ENCODE measurements at regions not wholly inside any gene's neighbourhood (a gene's known extent, or its start where the extent isn't known, plus 50 kb on each side); places are given as distances from the start of the nearest gene placed in this dataset.

GRCh38 chr2:129281791-129282530 is 697.5 kb upstream of the RAB6C start:
- no peak overlapping the region for H3K4me3 ChIP-seq (replicated peaks in 1 of 2; ENCODE audit: low read depth in 2 of 2, low read length in 2 of 2)
- DNase-seq (ENCODE audit: low read depth in 2 of 2): no peak
- TF ChIP-seq CTCF (IDR thresholded peaks at IDR 0.05; ENCODE audit: low read depth, low read length): no peak

GRCh38 chr2:129285012-129285411 is 694.5 kb upstream of the RAB6C start:
- H3K4me3 ChIP-seq (replicated peaks in 1 of 2; ENCODE audit: low read depth in 2 of 2, low read length in 2 of 2): no peak overlapping the region
- TF ChIP-seq CTCF (IDR thresholded peaks at IDR 0.05; ENCODE audit: low read depth, low read length): no peak
- no peak for DNase-seq (ENCODE audit: low read depth in 2 of 2)

- no peak for DNase-seq (ENCODE audit: low read depth in 2 of 2)
- no peak for TF ChIP-seq CTCF (IDR thresholded peaks at IDR 0.05; ENCODE audit: low read depth, low read length)
- H3K4me3 ChIP-seq (replicated peaks in 1 of 2; ENCODE audit: low read depth in 2 of 2, low read length in 2 of 2): no peak overlapping the region
These were observed 686.1 kb upstream of the RAB6C start for GRCh38 chr2:129293326-129293725.

- H3K4me3 ChIP-seq (replicated peaks in 1 of 2; ENCODE audit: low read depth in 2 of 2, low read length in 2 of 2): no peak overlapping the region
- no peak for DNase-seq (ENCODE audit: low read depth in 2 of 2)
- no peak for TF ChIP-seq CTCF (IDR thresholded peaks at IDR 0.05; ENCODE audit: low read depth, low read length)
These were observed 683.1 kb upstream of the RAB6C start for GRCh38 chr2:129296396-129296795.

GRCh38 chr2:129296806-129297205 is 682.7 kb upstream of the RAB6C start:
- no peak for TF ChIP-seq CTCF (IDR thresholded peaks at IDR 0.05; ENCODE audit: low read depth, low read length)
- peak in 1 of 2 donors; percentile 2 for DNase-seq (ENCODE audit: low read depth in 2 of 2)
- no peak overlapping the region for H3K4me3 ChIP-seq (replicated peaks in 1 of 2; ENCODE audit: low read depth in 2 of 2, low read length in 2 of 2)

GRCh38 chr2:129297430-129297829 is 682.0 kb upstream of the RAB6C start:
- no peak for TF ChIP-seq CTCF (IDR thresholded peaks at IDR 0.05; ENCODE audit: low read depth, low read length)
- no peak for DNase-seq (ENCODE audit: low read depth in 2 of 2)
- no peak overlapping the region for H3K4me3 ChIP-seq (replicated peaks in 1 of 2; ENCODE audit: low read depth in 2 of 2, low read length in 2 of 2)

GRCh38 chr2:129299338-129299737 is 680.1 kb upstream of the RAB6C start:
- no peak for TF ChIP-seq CTCF (IDR thresholded peaks at IDR 0.05; ENCODE audit: low read depth, low read length)
- DNase-seq (ENCODE audit: low read depth in 2 of 2): no peak
- H3K4me3 ChIP-seq (replicated peaks in 1 of 2; ENCODE audit: low read depth in 2 of 2, low read length in 2 of 2): no peak overlapping the region
